Fibroblast of villous mesenchyme (primary cell): ENCODE measurements at regions not wholly inside any gene's neighbourhood (a gene's known extent, or its start where the extent isn't known, plus 50 kb on each side); places are given as distances from the start of the nearest gene placed in this dataset.

Experiments used
- DNase-seq: peaks from one replicate; pipeline ENCODE4 v3.0.0-alpha.2; 2010; ENCODE audit warnings: low read depth
- H3K4me3 ChIP-seq: 2 replicates; pipeline ENCODE4 v1.5.1; 2011; ENCODE audit warnings: low read depth, mild to moderate bottlenecking, low read length
- CTCF ChIP-seq: IDR thresholded peaks from 2 replicates; pipeline ENCODE4 v1.5.1; 2012; ENCODE audit warnings: low read depth, mild to moderate bottlenecking, low read length; ENCODE audit not compliant: insufficient read depth

GRCh38 chr2:122166820-122167219 lies 411.4 kb downstream of the TSN start:
- H3K4me3 ChIP-seq: no peak overlapping the region
- DNase-seq: no peak
- no peak for TF ChIP-seq CTCF

DNA sequence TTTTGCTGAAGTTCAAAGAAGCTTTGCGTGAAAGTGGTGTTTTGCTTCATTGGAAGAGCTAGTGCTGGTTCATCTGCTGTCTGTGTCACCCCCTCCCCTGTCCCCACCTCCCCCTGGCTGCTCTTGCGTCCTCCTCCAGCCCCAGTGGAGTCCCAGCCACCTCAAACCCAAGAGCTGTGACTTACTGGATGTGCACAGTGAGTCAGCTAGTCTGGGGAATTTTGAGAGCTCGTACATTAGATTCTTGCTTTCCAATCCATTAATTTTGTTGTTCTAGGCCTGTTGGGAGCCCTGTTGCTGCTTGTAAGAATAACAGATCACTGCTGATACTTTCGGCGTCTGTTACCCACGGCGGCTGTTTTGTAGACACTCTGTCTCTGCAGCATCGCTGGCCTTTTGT lies 412.1 kb downstream of the TSN start:
- DNase-seq: no peak
- H3K4me3 ChIP-seq: no peak overlapping the region
- no peak for TF ChIP-seq CTCF

DNA sequence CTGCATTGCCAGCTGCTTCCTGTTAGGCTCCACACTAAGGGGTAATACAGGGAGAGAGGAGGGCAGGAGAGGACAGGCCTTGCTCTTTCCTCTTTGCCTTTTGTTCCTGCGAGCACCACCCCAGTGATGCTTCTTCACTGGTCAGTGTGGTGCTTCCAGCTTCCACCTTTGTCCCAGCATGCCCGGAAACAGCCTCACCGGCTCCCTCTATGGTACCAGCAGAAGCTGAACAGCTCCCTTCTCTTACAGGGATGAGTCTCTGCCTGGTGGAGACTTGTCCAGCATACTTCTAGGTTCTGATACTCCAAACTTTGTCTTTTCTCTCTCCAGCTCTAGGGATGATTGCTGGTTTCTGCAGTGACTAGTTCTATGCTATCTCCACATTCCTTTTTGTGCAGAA lies 413.3 kb downstream of the TSN start:
- H3K4me3 ChIP-seq: no peak overlapping the region
- TF ChIP-seq CTCF: no peak
- no peak for DNase-seq

DNA sequence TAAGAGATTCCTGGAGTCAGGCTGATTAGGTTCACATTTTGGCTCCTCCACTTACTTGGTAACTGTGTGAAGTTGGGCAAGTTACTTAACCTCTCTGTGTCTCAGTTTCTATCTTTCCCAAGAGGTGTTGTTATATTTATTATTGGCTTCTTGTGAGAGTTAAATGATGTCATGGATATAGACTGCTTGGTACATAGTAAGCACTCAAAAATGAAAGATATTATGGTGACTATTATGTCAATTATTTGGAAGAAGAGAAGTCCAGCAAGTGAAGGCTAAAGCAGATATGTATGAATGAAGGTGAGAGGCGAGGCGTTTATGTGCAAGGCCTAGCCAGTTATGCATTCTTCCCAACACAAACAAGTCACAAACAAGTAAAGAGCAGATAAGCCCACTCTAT lies 417.4 kb downstream of the TSN start:
- no peak for TF ChIP-seq CTCF
- H3K4me3 ChIP-seq: no peak overlapping the region
- DNase-seq: no peak

DNA sequence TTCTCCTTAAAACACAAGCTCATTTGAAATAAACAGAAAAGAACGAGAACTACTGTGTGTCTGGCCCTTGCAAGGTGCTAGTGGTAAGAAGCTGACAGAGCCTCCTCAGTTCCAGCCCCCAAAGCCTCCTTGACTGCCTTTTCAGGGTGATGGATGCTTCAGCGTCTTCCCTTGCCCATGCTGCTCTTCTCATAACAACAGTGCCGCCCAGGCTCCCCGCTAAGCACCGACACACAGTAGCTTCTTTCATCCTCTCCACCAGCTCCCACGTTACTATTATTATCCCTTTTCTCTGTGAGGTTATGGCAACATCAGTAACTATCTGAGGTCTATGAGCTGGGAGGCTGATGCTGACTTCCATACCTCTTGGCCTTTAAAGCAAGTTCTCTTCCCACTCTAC lies 418.6 kb downstream of the TSN start:
- H3K4me3 ChIP-seq: no peak overlapping the region
- DNase-seq: no peak
- no peak for TF ChIP-seq CTCF

DNA sequence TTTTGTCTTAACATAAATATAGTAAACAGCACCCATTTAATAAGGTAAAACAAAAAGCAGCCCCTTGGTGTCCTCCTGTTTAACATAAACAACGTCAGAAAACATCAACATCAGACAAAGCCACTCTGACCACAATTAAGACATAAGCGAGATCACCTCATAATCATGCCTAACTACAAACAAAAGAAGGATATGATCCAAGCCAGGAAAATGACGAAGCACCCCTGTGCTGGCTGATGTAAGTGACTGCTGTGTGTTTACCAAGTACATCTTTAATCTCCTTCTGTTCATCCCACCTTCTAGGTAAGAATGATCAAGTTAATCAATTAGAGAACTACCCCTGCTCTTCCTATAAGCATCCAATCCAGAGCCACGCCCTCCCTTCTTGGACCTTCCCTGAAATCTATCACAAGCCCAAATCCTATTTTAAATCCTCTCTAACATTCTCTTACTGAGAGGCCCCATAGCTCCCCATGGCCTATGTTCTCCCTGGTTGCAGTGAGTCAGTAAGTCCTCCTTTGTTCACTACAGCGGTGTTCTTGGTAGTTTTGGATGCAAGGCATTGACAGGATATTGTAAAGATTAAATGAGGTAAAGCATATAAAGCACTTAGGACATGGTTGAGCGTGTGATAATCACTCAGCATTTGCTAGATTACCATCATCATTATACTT lies 424.2 kb downstream of the TSN start:
- DNase-seq: no peak
- H3K4me3 ChIP-seq: no peak overlapping the region
- TF ChIP-seq CTCF: no peak

DNA sequence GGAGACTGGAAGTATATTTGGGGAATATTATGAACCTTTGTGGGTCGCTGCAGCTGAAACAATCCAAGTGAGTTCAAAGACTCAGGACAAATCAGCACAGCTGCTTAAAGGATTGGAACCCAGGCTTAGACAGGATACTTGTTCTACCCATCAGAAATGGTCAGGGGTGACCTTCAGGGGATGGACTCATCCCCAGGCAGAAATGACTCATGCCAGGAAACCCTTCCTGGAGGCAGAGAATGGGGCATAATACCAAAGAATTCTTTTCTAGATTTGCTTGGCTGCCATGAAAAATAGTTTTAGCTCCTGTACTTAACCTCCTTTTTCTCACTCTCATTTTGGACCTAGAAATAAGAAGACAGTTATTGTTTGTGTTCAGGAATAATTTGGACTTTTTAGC lies 425.5 kb downstream of the TSN start:
- DNase-seq: no peak
- TF ChIP-seq CTCF: no peak
- H3K4me3 ChIP-seq: no peak overlapping the region
